Erythroblast (primary cell): ENCODE measurements at regions not wholly inside any gene's neighbourhood (a gene's known extent, or its start where the extent isn't known, plus 50 kb on each side); places are given as distances from the start of the nearest gene placed in this dataset.
"Not testable (repeated sequence)": the region's sequence is repeated elsewhere in the genome, so short reads cannot be mapped to it uniquely, and the experiment has no call there.

ENCODE experiments used
- GATA1 ChIP-seq: IDR thresholded peaks from 2 replicates; pipeline ENCODE4 v1.6.1; 2011; ENCODE audit warnings: low read depth, mild to moderate bottlenecking, control low read depth, low read length, moderate library complexity
- POLR2A ChIP-seq: IDR thresholded peaks from 2 replicates; pipeline ENCODE4 v1.6.1; 2011; ENCODE audit warnings: mild to moderate bottlenecking, low read length

DNA sequence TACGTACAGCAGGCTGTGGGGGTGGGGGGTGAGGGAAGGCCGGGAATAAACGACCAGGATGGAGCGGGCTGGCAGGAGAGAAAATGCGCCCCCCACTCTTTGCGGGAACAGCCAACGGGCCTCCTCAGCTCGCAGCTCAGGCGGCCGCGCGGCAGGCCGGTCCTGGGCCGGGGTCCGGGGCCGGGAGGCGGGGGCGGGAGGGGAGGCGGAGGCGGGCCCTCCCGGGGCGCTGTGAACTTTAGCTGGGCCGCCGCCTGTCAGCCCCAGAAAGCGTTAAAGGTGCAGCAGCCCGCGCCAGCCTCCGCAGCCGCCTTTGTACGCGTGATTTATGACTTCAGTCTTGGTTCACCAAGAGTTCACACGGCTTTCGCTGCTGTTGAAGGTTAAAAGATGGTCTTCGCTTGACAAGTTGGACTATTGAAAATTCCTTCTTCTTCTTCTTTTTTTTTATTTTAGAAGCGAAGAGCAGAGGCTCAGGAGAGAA lies 466.0 kb upstream of the ZNG1F start:
- TF ChIP-seq POLR2A, GATA1: not testable (repeated sequence)
